Cardiac muscle cell (in vitro differentiated cells and primary cell): ENCODE measurements at regions not wholly inside any gene's neighbourhood (a gene's known extent, or its start where the extent isn't known, plus 50 kb on each side); places are given as distances from the start of the nearest gene placed in this dataset.

Source experiments
- DNase-seq, 2 donors: peaks; one replicate each; pipeline versions ENCODE4 v3.0.0 to v3.0.0-alpha.2; 2010 to 2017; ENCODE audit warnings: low read depth in 1 of 2, low spot score in 1 of 2
- H3K27ac ChIP-seq: fragments of 200-600 bp; sonication (generic); 2 replicates; pipeline ENCODE4 v1.5.1; 2016
- H3K27me3 ChIP-seq: fragments of 200-600 bp; sonication (generic); 2 replicates; pipeline ENCODE4 v1.6.0; 2016; ENCODE audit warnings: control low read depth
- H3K36me3 ChIP-seq: fragments of 200-600 bp; sonication (generic); 2 replicates; pipeline ENCODE4 v1.5.1; 2016; ENCODE audit warnings: control low read depth
- H3K4me1 ChIP-seq: fragments of 200-600 bp; sonication (generic); 2 replicates; pipeline ENCODE4 v1.8.1; 2017; ENCODE audit warnings: low read depth, mild to moderate bottlenecking, mixed run types
- H3K4me3 ChIP-seq: fragments of 200-600 bp; sonication (generic); 2 replicates; pipeline ENCODE4 v1.5.1; 2016; ENCODE audit warnings: mild to moderate bottlenecking
- H3K9me3 ChIP-seq: fragments of 200-600 bp; sonication (generic); 2 replicates; pipeline ENCODE4 v1.5.1; 2017; ENCODE audit warnings: low read depth, mild to moderate bottlenecking, control low read depth
- TF ChIP-seq, protein P1 (sequence below): IDR thresholded peaks from 2 replicates; pipeline ENCODE4 v1.5.1; 2012; ENCODE audit warnings: low read depth, mild to moderate bottlenecking, low read length

DNA sequence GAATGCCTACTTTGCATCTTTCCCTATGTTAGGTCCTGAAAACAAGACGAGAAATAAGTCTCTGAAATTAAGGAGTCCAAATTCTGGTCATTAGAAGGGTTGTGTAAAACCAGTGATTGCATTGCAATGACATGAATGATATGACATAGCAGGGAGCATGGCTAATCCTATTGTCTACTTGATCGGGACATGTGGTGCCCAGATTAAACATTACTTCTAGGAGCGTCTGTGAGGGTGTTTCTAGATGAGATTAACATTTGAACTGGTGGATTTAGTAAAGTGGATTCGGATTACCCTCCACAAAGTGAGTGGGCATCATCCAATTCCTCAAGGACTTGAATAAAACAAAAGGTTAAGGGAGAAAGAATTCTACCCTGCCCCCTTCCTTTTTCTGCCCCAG, 434.9 kb upstream of the KLF6 start:
- DNase-seq: no peak
- Histone ChIP-seq H3K4me3 (no peak overlapping the region), H3K27me3 (no peaks in the 10 kb centered on the region), H3K36me3 (no peaks in the 10 kb centered on the region), H3K4me1 (peaks cover 11% of the 10 kb centered on the region), H3K9me3 (no peaks in the 10 kb centered on the region), H3K27ac (no peak overlapping the region)
- TF ChIP-seq, protein P1, sequence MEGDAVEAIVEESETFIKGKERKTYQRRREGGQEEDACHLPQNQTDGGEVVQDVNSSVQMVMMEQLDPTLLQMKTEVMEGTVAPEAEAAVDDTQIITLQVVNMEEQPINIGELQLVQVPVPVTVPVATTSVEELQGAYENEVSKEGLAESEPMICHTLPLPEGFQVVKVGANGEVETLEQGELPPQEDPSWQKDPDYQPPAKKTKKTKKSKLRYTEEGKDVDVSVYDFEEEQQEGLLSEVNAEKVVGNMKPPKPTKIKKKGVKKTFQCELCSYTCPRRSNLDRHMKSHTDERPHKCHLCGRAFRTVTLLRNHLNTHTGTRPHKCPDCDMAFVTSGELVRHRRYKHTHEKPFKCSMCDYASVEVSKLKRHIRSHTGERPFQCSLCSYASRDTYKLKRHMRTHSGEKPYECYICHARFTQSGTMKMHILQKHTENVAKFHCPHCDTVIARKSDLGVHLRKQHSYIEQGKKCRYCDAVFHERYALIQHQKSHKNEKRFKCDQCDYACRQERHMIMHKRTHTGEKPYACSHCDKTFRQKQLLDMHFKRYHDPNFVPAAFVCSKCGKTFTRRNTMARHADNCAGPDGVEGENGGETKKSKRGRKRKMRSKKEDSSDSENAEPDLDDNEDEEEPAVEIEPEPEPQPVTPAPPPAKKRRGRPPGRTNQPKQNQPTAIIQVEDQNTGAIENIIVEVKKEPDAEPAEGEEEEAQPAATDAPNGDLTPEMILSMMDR: no peak

DNA sequence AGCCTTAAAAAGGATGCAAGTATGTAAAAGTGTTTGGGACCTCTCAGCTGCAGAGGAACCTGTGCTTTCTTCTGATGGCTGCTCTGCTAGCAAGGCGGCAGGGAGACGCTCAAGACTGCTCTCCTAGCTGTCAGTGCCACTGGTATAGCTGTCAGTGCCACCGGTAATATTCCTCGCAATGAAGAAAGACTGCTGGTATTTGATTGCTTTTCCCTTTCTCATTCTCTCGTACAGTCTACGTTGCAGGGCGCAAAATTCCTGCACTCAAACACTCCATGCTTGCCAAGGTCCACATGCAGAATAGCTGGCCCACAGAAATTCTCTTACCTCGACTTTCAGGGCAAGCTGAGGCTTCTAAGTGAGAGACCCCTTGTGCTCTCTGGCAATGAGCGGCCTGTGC, 432.6 kb upstream of the KLF6 start:
- no peak overlapping the region for H3K27ac ChIP-seq
- H3K4me1 ChIP-seq: peaks cover 16% of the 10 kb centered on the region
- no peaks in the 10 kb centered on the region for H3K27me3 ChIP-seq
- TF ChIP-seq, protein P1: no peak
- DNase-seq: no peak
- H3K4me3 ChIP-seq: no peak overlapping the region
- H3K9me3 ChIP-seq: no peaks in the 10 kb centered on the region
- no peaks in the 10 kb centered on the region for H3K36me3 ChIP-seq

DNA sequence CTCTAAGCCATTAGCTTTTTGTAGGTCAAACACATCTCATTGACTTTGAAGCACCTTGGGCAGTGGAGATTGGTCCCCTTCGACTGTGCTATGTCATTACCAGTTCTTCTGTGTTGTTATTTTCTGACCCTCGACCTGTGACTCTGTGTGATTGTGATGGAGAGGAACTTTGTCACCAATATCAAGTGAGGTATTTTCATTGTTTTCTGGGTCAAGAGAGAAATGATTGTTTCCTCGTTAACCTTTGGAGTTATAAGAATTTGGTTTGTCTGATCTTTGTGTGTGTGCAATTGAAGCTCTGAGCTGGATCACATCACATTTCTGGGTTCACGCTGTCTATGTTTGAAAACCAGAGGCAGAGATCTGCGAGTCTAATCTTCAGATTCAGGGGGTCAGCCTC, 432.2 kb upstream of the KLF6 start:
- no peaks in the 10 kb centered on the region for H3K9me3 ChIP-seq
- TF ChIP-seq, protein P1: no peak
- no peak for DNase-seq

DNA sequence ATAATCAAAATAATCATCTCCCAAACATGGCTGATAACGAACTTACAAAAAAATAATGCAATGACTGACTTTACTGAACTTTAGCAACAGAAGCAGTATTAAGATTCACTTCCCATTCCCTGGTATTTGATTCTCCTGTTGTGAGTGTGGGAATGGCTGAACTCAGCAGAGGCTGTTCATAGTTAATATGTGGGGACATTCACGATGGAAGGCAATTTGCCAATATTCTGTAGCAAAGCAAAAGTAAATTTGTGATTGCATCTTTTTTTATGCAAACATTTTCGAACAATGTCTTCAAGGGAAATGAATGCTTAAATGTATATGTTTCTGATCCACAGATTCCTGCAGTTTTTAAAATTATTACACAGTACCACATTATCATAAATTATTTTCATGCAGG, 431.7 kb upstream of the KLF6 start:
- Histone ChIP-seq H3K27ac (no peak overlapping the region), H3K4me1 (peaks cover 16% of the 10 kb centered on the region), H3K9me3 (no peaks in the 10 kb centered on the region), H3K4me3 (no peak overlapping the region), H3K36me3 (no peaks in the 10 kb centered on the region), H3K27me3 (no peaks in the 10 kb centered on the region)
- TF ChIP-seq, protein P1: no peak
- DNase-seq: no peak

More for the DNA sequence above, 432.2 kb upstream of the KLF6 start:
- Histone ChIP-seq H3K27ac (no peak overlapping the region), H3K4me1 (peaks cover 16% of the 10 kb centered on the region), H3K36me3 (no peaks in the 10 kb centered on the region), H3K27me3 (no peaks in the 10 kb centered on the region), H3K4me3 (no peak overlapping the region)

DNA sequence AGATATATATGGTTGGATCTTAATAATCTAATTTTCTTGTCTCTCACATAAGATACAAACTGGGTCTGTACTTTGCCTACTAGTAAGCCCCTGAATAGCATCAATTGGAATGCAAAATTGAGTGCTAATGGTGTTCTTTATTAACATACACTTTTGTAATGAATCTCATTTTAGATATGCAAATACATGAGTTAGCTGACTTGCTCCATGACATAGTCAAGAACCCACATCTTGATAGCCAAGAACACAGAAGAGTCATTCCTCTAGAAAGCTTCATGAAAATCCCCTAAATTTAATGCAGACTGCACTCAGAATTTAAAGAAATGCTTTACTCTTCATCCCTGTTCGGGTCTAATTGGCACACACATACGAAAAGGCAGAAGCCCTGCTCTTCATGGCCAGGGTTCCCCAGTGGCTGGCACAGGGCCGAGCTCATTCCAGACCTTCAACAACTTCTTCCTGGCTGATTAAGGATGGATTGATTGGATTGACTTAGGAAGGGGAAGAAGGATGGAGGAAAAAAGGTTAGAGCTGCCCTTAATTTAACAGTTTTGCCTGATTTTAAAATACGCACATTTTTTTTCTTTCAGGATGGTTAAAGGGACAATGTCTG, 431.1 kb upstream of the KLF6 start:
- H3K4me3 ChIP-seq: no peak overlapping the region
- H3K27ac ChIP-seq: no peak overlapping the region
- H3K27me3 ChIP-seq: no peaks in the 10 kb centered on the region
- TF ChIP-seq, protein P1: no peak
- H3K9me3 ChIP-seq: no peaks in the 10 kb centered on the region
- H3K4me1 ChIP-seq: peaks cover 16% of the 10 kb centered on the region
- H3K36me3 ChIP-seq: no peaks in the 10 kb centered on the region
- DNase-seq: no peak
